Esophagus squamous epithelium (tissue), 5 donors: ENCODE measurements at regions not wholly inside any gene's neighbourhood (a gene's known extent, or its start where the extent isn't known, plus 50 kb on each side); places are given as distances from the start of the nearest gene placed in this dataset.

ENCODE experiments used
- DNase-seq: peaks from one replicate; lab custom pipeline; 2025; lab: John Stamatoyannopoulos, UW
- H3K27ac ChIP-seq, 4 donors: fragments of 200-600 bp; sonication (generic); one replicate each; pipeline ENCODE4 v1.5.1; 2016 to 2019; ENCODE audit warnings: mild to moderate bottlenecking in 1 of 4
- H3K27me3 ChIP-seq, 4 donors: fragments of 200-600 bp; sonication (generic); 1 replicate in 3 of 4; 2 replicates in 1 of 4; pipeline versions ENCODE4 v1.5.1 to v1.6.0; 2017 to 2021; ENCODE audit warnings: antibody characterized with exemption in 1 of 4
- H3K36me3 ChIP-seq, 3 donors: fragments of 200-600 bp; sonication (generic); one replicate each; pipeline ENCODE4 v1.5.1; 2016 to 2019
- H3K4me1 ChIP-seq, 3 donors: fragments of 200-600 bp; sonication (generic); one replicate each; pipeline ENCODE4 v1.5.1; 2017 to 2019
- H3K4me3 ChIP-seq, 4 donors: fragments of 200-600 bp; sonication (generic); 1 replicate in 3 of 4; 2 replicates in 1 of 4; pipeline ENCODE4 v1.5.1; 2016 to 2019; ENCODE audit warnings: mild to moderate bottlenecking in 2 of 4, moderate library complexity in 1 of 4
- H3K9me3 ChIP-seq, 3 donors: fragments of 200-600 bp; sonication (generic); one replicate each; pipeline ENCODE4 v1.5.1; 2016 to 2019
- POLR2A ChIP-seq, 4 donors: fragments of 450-650 bp; IDR thresholded peaks; one replicate each; pipeline ENCODE4 v1.6.1; 2017; ENCODE audit warnings: antibody characterized with exemption in 4 of 4, mild to moderate bottlenecking in 4 of 4, moderate library complexity in 3 of 4
- WGBS, 2 donors: methylation state at CpG; one replicate each; pipeline ENCODE4 v1.1.5; 2018; 5-methylcytosine and 5-hydroxymethylcytosine counted together
- intact Hi-C: fragments of 100-400 bp; cut with DNase I; formaldehyde crosslinking; loops from one replicate; pipeline ENCODE4 v1.15.0; 2022
- TF ChIP-seq, protein P1 (sequence below), 6 experiments: fragments of 450-650 bp in 4 of 6; fragments of 200-600 bp in 2 of 6; sonication (generic) in 2 of 6; IDR thresholded peaks; one replicate each; pipeline ENCODE4 v1.5.1; 2016 to 2019; ENCODE audit warnings: antibody characterized with exemption in 6 of 6, mild to moderate bottlenecking in 4 of 6, moderate library complexity in 4 of 6
- donor health status: DM: yes; HTN: yes; CAD: no.

DNA sequence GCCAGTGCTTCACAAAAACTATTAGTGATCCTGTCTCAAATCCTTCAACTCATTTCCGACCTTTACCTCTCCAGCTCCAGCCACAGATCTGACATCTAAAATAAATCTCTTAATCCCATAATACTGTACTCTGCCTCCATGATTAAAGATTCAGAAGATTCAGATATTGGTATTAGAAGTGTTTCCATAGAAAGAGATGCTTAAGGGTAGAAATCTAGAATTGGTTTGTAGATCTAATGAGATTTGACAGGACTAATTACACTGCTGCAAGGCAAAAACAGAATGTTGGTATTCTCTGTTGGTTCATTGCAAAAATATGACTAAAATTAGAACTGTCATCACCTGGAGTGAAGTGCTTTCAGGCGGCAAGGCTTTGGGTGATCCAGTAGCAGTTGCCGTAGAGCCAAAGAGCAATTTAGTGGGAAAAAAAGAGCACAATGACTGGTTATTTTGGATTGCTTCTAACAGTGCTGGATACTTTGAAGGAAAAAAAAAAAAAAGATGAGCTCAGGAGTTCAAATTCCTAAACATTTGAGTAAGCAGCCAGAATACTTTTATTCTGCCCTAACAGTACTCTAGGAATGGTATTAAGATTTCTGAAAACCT is 940.1 kb upstream of the SORCS1 start:
- WGBS, 2 donors, result 75 to 78% methylated on average over 3 of the region's 3 CpGs
- no peaks in the 10 kb centered on the region for H3K36me3 ChIP-seq
- intact Hi-C loops, result no loop called here
- H3K27ac ChIP-seq, result no peak overlapping the region
- TF ChIP-seq, protein P1, sequence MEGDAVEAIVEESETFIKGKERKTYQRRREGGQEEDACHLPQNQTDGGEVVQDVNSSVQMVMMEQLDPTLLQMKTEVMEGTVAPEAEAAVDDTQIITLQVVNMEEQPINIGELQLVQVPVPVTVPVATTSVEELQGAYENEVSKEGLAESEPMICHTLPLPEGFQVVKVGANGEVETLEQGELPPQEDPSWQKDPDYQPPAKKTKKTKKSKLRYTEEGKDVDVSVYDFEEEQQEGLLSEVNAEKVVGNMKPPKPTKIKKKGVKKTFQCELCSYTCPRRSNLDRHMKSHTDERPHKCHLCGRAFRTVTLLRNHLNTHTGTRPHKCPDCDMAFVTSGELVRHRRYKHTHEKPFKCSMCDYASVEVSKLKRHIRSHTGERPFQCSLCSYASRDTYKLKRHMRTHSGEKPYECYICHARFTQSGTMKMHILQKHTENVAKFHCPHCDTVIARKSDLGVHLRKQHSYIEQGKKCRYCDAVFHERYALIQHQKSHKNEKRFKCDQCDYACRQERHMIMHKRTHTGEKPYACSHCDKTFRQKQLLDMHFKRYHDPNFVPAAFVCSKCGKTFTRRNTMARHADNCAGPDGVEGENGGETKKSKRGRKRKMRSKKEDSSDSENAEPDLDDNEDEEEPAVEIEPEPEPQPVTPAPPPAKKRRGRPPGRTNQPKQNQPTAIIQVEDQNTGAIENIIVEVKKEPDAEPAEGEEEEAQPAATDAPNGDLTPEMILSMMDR (IDR thresholded peaks at IDR 0.05), result no peak
- TF ChIP-seq POLR2A (IDR thresholded peaks at IDR 0.05), result no peak
- no peaks in the 10 kb centered on the region for H3K27me3 ChIP-seq
- no peak for DNase-seq
- no peaks in the 10 kb centered on the region for H3K9me3 ChIP-seq
- H3K4me1 ChIP-seq, result no peaks in the 10 kb centered on the region
- no peak overlapping the region for H3K4me3 ChIP-seq

DNA sequence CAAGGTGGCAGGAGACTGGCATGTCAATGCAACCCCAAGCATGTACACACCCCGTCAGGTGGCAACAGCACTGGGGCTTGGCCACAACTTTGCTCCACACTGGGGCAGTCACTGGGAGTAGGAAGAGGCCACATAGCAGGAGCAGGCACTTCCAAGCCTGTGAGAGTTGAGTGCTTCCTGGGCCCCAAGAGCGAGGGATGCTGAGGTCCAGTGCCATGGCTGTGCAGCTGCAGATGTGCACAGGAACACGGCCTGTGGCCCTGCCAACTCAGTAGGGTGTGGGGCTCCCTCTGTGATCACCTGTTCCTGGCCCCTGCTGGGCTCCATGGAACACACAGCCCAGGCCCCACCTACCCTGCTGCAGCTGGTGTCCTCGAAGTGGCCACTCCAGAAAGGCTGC is 932.8 kb upstream of the SORCS1 start:
- WGBS, 2 donors, result 44 to 67% methylated on average over 1 of the region's 4 CpGs
- no peaks in the 10 kb centered on the region for H3K4me1 ChIP-seq
- H3K36me3 ChIP-seq, result no peaks in the 10 kb centered on the region
- H3K9me3 ChIP-seq, result no peaks in the 10 kb centered on the region
- intact Hi-C loops, result no loop called here
- no peak overlapping the region for H3K4me3 ChIP-seq
- H3K27ac ChIP-seq, result no peak overlapping the region
- TF ChIP-seq, protein P1 (IDR thresholded peaks at IDR 0.05), result no peak
- TF ChIP-seq POLR2A (IDR thresholded peaks at IDR 0.05), result no peak
- H3K27me3 ChIP-seq, result no peaks in the 10 kb centered on the region
- no peak for DNase-seq

DNA sequence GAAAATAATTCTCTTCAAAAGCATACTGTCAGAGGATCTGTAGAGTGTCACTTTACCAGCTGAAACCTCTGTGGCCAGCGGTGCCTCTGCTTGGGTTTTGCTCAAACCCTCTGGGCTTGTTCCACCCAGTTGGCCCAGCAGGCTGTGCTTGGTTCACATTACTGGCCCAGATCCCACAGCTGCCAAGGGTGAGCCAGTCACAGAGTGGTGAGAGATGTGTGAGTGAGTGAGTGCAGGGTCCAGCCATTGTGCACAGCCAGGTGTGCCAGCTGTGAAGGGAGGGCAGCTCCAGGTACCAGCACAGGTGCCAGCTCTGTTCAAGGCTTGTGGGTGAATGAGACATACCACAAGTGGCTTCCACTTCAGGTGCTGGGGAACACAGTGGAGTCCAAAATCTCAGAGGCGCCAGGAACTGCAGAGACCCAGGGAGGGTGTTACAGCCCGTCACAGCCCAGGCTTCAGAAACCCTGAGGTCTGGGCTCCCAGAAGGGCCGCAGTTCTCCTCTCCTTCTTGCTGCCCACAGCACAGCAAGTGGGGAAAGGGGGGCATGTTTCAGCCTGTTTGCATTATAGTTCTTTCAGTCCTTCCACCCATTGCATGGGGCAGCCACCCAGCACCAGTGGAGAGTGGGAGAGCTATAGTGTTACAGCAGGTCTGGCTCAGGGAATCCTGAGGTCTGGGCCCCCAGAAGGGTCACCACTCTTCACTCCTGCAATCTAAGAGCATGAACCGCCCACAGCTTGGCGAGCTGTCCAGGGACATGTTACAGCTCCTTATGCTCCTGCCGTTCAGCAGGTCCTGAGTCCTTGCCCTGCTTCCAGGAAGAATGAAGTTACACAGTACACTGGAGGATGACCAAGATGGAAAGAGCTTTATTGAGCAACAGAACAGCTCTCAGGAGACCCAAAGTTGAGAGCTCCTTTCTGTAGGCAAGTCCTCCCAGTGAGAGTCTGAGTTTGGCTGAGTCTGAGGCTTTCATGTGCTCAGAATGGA is 931.7 kb upstream of the SORCS1 start:
- Histone ChIP-seq H3K36me3 (no peaks in the 10 kb centered on the region), H3K9me3 (no peaks in the 10 kb centered on the region), H3K27ac (no peak overlapping the region), H3K4me3 (no peak overlapping the region), H3K4me1 (no peaks in the 10 kb centered on the region), H3K27me3 (no peaks in the 10 kb centered on the region)
- no peak for DNase-seq
- WGBS, 2 donors, result 82% methylated on average over 1 of the region's 7 CpGs
- intact Hi-C loops, result no loop called here
- TF ChIP-seq, protein P1 (IDR thresholded peaks at IDR 0.05), result no peak
- no peak for TF ChIP-seq POLR2A (IDR thresholded peaks at IDR 0.05)

- H3K4me1 ChIP-seq, result no peaks in the 10 kb centered on the region
- no peak overlapping the region for H3K27ac ChIP-seq
- H3K9me3 ChIP-seq, result no peaks in the 10 kb centered on the region
- no peak overlapping the region for H3K4me3 ChIP-seq
- no peak for TF ChIP-seq POLR2A (IDR thresholded peaks at IDR 0.05)
- TF ChIP-seq, protein P1 (IDR thresholded peaks at IDR 0.05), result no peak
- no peaks in the 10 kb centered on the region for H3K36me3 ChIP-seq
- no peaks in the 10 kb centered on the region for H3K27me3 ChIP-seq
- WGBS, 2 donors, result 66 to 75% methylated on average over 3 of the region's 3 CpGs
- intact Hi-C loops, result no loop called here
- DNase-seq, result no peak
Measured at GRCh38 chr10:108090476-108091215, 926.1 kb upstream of the SORCS1 start.
